Thoracic aorta (tissue), 2 donors: ENCODE measurements at regions not wholly inside any gene's neighbourhood (a gene's known extent, or its start where the extent isn't known, plus 50 kb on each side); places are given as distances from the start of the nearest gene placed in this dataset.

ENCODE experiments used
- ATAC-seq: fragments of 150-250 bp; one replicate; pipeline ENCODE4 v1.8.0; 2017; ENCODE audit warnings: low read depth; ENCODE audit not compliant: insufficient number of reproducible peaks, low FRiP score
- DNase-seq: peaks from one replicate; pipeline ENCODE4 v3.0.0-alpha.2; 2020; ENCODE audit warnings: low spot score
- H3K27ac ChIP-seq, 2 donors: fragments of 200-600 bp; sonication (generic); 1 replicate in 1 of 2; 2 replicates in 1 of 2; pipeline ENCODE4 v1.5.1; 2016; ENCODE audit warnings: mild to moderate bottlenecking in 2 of 2, moderate library complexity in 2 of 2
- H3K27me3 ChIP-seq: fragments of 200-600 bp; sonication (generic); replicated peaks from 2 replicates; pipeline ENCODE4 v1.6.0; 2016; ENCODE audit warnings: mild to moderate bottlenecking; ENCODE audit not compliant: insufficient read depth
- H3K36me3 ChIP-seq: fragments of 200-600 bp; sonication (generic); one replicate; pipeline ENCODE4 v1.5.1; 2016
- H3K4me1 ChIP-seq, 2 donors: fragments of 200-600 bp; sonication (generic); 1 replicate in 1 of 2; 2 replicates in 1 of 2; pipeline versions ENCODE4 v1.5.1 to v1.6.0; 2016; ENCODE audit warnings: low read depth in 2 of 2, mild to moderate bottlenecking in 1 of 2; ENCODE audit not compliant: control insufficient read depth in 1 of 2
- H3K4me3 ChIP-seq: fragments of 200-600 bp; sonication (generic); 2 replicates; pipeline ENCODE4 v1.5.1; 2016; ENCODE audit warnings: mild to moderate bottlenecking
- H3K9me3 ChIP-seq: fragments of 200-600 bp; sonication (generic); 2 replicates; pipeline ENCODE4 v1.5.1; 2016
- TF ChIP-seq, protein P1 (sequence below): fragments of 200-600 bp; sonication (generic); IDR thresholded peaks from one replicate; pipeline ENCODE4 v1.5.1; 2019; ENCODE audit warnings: antibody characterized with exemption

DNA sequence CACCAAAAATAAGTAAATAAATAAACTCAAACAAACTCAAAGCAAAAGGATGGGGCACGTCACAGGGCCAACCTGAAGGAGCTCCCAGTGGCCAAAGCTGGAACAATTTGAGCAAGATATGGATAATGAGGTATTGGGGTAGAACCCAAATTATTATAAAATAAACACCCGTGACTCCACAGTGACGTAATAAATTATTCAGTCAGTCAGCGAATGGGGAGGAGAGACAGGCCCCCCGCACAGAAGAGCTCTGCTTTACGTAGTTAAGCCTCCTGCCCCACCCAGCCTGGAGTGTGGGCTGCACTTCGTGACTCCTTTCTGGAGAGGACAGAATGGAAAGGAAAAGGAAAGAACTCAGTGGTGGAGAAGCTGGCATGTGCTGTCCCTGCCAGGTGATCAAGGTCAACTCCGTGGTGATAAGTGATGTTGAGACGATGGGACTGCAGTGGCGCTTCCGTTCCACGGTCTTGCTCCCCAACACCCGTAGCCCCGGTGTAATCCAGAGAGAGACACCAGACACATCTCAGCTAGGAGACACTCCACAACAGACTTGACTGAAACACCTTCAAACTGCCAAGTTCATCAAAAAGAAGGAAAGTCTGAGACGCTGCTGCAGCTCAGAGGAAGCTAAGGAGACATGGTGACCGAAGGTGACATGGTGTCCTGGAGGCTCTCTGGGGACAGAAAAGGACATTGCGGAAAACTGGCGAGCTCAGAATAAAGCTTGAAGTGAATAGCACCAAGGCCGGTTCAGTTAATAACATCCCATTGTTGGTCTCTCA is 83.3 kb upstream of the COL5A1 start:
- no peaks in the 10 kb centered on the region for H3K27me3 ChIP-seq
- DNase-seq: no peak

DNA sequence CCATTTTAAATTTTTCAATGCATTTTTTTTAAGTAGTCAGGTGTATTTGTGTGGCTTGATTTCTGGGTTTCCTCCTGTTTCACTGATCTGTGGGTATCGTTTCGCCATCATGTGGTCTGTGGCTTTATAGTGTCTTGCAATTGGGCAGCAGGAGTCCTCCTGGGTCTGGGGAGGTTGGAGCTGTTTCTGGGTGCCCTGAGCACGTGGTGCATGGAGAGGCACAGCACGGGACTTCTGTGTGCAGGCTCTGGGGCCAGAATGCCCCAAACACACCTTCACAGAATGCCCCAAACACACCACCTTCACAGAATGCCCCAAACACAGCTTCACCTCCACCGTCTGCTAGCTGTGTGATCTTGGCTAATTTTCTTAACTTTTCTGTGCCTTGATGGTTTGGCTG is 82.6 kb upstream of the COL5A1 start:
- no peak for DNase-seq
- TF ChIP-seq, protein P1, sequence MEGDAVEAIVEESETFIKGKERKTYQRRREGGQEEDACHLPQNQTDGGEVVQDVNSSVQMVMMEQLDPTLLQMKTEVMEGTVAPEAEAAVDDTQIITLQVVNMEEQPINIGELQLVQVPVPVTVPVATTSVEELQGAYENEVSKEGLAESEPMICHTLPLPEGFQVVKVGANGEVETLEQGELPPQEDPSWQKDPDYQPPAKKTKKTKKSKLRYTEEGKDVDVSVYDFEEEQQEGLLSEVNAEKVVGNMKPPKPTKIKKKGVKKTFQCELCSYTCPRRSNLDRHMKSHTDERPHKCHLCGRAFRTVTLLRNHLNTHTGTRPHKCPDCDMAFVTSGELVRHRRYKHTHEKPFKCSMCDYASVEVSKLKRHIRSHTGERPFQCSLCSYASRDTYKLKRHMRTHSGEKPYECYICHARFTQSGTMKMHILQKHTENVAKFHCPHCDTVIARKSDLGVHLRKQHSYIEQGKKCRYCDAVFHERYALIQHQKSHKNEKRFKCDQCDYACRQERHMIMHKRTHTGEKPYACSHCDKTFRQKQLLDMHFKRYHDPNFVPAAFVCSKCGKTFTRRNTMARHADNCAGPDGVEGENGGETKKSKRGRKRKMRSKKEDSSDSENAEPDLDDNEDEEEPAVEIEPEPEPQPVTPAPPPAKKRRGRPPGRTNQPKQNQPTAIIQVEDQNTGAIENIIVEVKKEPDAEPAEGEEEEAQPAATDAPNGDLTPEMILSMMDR: no peak

More for the DNA sequence above, 83.3 kb upstream of the COL5A1 start:
- no peaks in the 10 kb centered on the region for H3K36me3 ChIP-seq
- no peak overlapping the region for H3K27ac ChIP-seq
- no peaks in the 10 kb centered on the region for H3K9me3 ChIP-seq
- no peak overlapping the region for H3K4me3 ChIP-seq
- ATAC-seq: no peak
- TF ChIP-seq, protein P1: no peak
- H3K4me1 ChIP-seq: peaks cover 0 to 6% of the 10 kb centered on the region in 2 donors

DNA sequence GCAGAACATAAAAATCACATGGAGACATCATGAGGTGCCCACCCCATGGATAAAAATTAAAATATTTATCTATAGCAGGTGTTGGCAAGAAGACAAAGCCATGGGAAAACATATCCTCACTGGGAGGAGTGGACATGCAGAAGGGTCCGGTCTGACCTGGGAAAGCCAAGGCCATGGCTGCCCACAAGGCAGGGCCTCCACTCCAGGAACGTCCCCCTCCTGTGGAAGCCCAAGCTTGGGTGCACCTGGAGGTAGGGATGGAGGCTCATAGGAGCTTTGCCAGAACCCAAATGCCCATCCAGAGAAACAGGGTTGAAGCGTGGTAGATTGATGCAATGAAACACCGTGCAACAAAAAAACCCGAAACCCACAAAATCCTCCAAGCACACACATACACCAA is 81.4 kb upstream of the COL5A1 start:
- TF ChIP-seq, protein P1: no peak
- no peak for DNase-seq
- Histone ChIP-seq H3K27ac (no peak overlapping the region), H3K9me3 (no peaks in the 10 kb centered on the region), H3K27me3 (no peaks in the 10 kb centered on the region), H3K4me3 (no peak overlapping the region), H3K36me3 (no peaks in the 10 kb centered on the region), H3K4me1 (no peaks in the 10 kb centered on the region)
- no peak for ATAC-seq

More for the DNA sequence above, 82.6 kb upstream of the COL5A1 start:
- no peak overlapping the region for H3K27ac ChIP-seq
- ATAC-seq: no peak
- no peaks in the 10 kb centered on the region for H3K9me3 ChIP-seq
- no peaks in the 10 kb centered on the region for H3K27me3 ChIP-seq
- no peak overlapping the region for H3K4me3 ChIP-seq
- no peaks in the 10 kb centered on the region for H3K4me1 ChIP-seq
- H3K36me3 ChIP-seq: no peaks in the 10 kb centered on the region

DNA sequence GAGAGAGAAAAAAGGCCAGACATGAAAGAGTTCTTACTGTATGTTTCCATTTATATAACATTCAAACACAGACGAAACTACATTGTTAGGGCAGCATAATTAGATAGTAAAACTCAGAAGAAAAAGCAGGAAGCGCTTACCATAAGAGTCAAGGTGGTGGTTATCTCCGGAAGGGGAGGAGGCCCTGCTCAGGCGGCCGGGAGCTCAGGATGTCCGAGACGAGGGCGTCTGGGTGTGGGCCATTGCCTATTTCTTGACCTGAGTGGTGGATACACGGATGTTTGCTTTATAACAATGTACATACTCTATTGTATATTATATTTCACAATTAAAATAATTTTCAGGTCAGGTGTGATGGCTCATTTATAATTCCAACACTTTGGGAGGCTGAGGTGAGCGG is 80.9 kb upstream of the COL5A1 start:
- H3K9me3 ChIP-seq: no peaks in the 10 kb centered on the region
- no peaks in the 10 kb centered on the region for H3K4me1 ChIP-seq
- DNase-seq (no peak), ATAC-seq (no peak)
- TF ChIP-seq, protein P1: no peak
- no peak overlapping the region for H3K27ac ChIP-seq
- no peak overlapping the region for H3K4me3 ChIP-seq
- H3K36me3 ChIP-seq: no peaks in the 10 kb centered on the region
- no peaks in the 10 kb centered on the region for H3K27me3 ChIP-seq

DNA sequence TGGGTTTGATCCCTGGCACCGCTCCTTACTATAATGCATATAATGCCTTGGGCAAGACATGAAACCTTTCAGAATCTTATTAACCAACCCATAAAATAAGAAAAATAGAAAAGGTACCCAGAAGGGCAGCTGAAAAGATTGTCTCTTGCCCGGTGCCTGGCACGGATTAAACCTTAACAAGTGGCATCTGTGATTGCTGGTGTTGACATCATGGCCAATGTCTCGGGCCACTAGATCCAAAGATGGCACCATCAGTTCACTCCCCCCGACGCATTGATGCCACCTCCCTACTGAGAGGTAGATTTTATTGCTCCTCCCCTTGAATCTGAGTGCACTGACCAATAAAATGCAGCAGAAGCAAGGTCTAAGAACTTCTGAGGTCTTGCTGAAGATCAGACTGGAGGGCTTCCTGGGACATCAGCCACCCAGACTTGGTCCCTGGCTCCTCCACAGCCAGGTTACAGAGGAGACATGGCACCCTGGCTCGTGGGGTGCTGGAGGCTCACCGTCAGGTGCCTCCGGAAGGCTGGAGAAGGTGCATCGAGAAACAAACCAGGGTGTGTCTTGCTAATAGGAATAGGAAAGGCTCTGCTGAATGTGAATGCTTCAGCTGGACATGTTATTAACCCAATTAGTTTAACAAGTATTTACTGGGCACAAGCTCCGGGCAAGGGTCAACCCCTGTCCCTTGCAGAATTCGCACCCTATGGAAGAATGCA is 80.0 kb upstream of the COL5A1 start:
- TF ChIP-seq, protein P1: no peak
- DNase-seq: no peak
- no peak for ATAC-seq
- Histone ChIP-seq H3K9me3 (no peaks in the 10 kb centered on the region), H3K36me3 (no peaks in the 10 kb centered on the region), H3K27me3 (no peaks in the 10 kb centered on the region), H3K4me1 (no peaks in the 10 kb centered on the region), H3K27ac (no peak overlapping the region), H3K4me3 (no peak overlapping the region)
